ENCODE measurements at regions not wholly inside any gene's neighbourhood (a gene's known extent, or its start where the extent isn't known, plus 50 kb on each side); places are given as distances from the start of the nearest gene placed in this dataset.

DNA sequence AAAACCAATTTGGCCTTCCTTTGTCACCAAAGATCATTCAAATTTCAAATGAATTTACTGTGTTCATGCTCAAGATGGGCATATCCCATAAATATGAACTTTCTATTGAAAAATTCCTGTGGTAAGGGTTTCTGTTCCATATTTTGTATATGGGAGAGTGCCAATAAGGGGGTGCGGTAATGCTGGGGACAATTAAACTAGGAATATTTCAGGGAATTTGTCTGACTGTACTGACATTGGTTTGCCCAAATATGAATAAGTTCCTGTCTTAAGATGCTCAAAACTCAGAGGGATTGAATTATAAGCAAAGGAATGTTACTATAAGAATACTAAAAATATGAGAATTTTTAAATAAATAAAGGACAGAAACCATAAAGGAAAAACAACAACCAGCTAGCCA, 553.0 kb upstream of the MARCKS start:
- no peak for DNase-seq

DNA sequence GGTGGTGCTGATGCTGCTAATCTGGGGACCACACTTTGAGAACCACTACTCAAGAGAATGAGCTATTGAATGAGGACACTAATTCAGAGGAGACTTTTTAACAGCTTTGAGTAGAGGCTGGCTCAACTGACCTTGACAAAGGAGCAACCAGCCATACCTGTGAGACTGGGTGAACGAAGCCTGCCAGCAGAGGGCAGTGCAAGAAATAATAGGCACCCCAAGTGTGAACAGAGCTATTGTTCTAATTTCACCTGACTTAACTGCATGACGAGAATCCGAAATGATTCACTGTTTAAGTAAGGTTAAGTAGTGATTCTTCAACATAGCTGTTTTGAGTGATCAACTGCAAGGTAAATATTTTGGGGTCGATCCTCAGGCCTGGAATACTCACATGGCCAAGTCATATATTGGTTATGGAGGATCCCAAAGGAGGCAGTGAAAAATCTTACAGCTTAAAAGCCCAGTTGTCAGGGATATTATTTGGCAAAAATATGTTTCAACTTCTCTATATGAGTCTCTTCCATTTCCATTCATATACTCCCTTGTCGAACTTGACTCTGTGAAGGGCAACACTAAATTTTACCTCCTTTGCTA, 550.5 kb upstream of the MARCKS start:
- DNase-seq, result peak; percentile 40

DNA sequence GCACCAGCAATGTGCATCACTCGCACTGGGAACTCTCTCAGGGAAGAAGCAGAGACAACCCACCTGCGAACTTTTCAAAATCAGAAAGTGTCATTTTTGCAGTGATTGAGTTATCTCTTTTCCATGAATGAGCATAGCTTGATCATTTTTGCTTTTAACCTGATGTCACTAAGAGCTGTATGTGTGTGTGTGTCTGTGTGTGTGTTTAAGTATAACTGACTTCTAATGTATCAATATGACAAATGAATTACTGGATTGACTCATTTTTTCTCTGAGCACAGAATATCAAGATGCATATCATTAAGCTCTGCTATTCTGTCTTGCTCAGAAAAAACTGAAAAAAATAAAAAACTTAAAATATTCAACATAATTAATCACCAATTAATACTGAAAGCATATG, 548.9 kb upstream of the MARCKS start:
- DNase-seq, result no peak

DNA sequence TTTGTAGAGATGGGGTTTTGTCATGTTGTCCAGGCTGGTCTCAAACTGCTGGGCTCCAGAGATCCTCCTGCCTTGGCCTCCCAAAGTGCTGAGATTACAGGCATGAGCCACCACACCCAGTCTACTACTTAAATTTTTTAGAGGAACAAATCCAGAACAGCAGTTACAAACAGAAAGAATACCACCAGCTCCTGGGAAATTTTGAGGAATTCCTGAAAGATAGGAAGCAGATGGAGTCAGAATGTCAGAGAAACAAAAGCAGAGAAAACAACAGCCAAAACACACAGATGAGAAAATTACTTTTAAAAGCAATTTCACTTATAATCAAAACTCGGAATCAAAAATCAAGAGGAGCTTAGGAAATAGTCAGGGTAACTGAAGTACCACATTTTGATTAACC, 543.3 kb upstream of the MARCKS start:
- no peak for DNase-seq

DNA sequence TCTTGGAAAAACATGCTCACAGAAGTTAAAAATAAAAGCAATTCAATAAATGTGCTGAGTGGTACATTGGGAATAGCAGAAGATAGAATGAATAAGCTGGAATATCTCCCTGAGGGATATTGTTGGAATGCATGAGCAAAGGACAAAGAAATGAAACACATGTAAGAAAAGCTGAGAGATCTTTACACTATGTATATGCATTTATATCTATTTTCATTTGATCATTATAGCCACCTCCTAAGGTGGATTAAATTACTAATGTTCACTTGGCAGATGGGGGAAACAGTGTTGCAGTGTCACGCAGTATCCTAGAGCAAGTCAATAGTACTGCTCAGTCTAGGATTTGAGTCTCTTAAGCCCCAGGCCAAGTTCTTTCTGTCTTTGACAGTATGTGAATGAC, 542.0 kb upstream of the MARCKS start:
- DNase-seq, result no peak

DNA sequence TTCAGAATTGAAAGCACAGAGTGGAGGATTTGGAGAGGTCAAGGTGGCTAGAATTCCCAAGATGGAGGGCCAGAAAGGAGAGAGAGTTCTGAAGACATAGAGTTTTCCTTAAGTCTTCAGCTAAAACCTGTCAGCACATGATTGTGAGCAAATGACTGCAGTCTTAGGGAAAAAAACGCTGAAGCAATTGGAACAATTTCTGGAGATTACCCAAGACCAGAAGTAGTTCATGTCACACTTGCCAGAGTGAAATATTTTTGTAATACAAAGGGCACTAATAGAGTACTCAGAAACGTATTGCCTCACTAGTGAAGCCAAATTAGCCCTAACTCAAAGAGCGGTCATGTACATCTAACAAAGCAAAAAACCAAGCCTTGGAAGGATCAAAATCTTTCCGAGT, 541.3 kb upstream of the MARCKS start:
- DNase-seq, result no peak

DNA sequence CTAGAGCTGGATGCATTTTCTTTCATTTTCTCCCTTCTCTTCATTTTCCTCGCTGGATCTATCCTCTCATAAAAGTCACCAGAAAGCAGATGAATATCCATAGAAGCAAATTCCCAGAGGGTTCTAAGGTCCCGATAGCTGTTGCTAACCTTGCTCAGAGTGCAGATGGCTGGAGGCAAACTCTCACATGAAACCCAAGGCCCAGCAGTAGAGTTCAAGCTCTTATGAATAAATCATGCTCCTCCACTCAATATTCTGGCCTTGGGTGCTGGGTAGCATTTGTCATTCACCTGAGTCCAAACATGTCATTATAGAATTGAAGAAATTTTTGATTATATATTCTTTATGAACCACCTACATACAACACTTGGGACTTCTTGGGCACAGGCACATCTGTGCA, 539.7 kb upstream of the MARCKS start:
- DNase-seq, result no peak

DNA sequence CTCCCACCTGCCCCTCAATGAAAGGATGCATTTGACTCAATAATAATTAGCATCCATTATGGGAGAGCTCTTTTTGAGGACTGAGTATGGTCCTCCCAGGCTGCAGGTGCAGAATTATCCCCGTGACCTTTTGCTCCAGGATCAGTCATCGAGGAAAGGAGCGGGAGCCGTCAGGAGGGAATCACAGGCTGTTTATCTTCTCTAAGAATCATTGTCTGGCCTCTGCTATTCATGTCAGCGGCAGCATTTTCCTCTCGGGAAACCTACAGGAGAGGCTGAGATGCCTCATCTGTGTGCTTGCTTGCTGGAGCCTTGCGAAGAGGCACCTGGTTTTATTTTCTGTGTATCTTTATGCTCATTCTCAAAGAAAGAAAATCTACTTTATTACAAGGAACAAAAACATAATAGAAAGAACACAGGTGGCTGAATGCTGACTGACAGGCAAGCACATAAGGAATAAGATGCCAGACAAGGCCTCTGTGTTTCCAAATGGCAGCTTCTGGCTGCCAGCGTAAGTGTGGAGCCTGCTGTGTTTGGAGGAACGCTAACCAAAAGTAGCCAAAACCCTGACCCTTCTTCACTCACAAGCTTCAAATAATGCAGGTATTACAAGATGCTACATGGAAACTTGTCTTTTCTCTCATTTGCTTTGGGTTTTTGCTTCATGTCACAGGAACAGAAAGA, 539.1 kb upstream of the MARCKS start:
- DNase-seq, result no peak

DNA sequence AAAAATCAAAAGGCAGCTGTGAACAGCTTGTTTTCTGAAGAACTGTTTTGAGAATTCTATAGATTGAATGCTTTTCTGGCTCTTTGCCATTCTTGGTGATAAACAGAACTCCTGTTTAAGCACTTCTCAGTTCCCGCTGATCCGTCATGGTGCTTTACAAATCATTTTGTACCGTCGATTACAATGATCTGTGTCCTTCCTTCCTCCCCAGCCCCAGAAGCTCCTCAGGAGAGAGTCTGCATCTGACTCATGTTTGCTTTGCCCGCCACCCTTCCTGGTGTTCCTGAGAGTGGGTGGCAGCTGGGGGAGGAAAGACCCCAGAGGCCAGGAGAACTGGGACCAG, 538.6 kb upstream of the MARCKS start:
- peak; percentile 21 for DNase-seq

DNA sequence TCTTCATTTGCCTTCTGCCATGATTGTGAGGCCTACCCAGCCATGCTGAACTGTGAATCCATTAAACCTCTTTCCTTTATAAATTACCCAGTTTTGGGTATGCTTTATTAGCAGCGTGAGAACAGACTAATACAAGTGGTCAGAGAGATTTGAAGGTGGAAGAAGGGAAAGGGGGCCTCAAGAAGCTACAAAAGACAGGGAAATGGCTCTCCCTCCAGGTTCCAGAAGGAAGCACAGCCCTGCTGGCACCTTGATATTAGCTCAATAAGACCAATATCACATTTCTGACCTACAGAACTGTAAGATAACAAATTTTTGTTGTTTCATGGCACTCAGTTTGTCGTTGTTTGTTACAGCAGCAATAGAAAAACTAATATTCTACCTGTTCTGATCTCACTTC, 536.5 kb upstream of the MARCKS start:
- DNase-seq, result no peak

DNA sequence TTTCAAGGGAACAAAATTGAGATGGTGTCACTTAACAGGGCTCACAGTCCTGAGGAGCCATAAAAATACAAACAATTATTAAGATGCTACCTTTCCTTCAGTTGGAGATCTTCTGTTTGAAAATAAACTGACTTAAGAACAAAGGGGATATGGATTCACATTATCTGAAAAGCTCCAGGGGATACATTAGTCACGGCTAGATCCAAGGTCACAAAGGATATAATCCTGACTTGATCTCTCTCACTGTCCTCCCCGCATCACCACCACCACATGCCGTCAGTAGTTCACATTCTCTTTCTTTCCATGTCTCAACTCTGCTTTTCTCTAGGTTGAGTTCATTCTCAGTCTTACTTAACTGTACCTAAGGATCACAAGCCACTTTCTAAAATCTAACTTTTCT, 530.4 kb upstream of the MARCKS start:
- DNase-seq, result no peak

DNA sequence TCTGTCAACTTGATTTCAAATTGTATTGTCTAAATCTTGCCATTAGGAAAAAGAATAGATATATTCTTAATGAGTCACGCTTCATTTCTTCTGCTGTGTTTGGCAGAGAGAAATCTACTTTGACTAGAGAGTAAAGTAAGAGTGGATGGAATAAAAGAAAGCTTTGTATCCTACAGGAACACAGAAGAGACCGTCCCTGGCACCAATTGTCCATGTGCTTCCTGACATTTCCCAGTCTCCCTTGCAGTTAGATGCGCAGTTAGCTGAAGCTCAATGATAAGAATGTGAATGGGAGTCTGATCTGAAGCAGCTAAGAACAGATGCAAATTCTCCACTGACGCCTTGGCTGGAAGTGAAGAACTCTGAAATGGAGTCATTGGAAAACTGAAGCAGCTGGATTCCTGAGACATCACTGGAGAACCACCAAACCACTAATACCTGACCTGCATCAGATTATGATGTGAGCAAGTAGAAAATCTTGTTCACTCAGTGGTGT, 528.2 kb upstream of the MARCKS start:
- DNase-seq, result no peak

DNA sequence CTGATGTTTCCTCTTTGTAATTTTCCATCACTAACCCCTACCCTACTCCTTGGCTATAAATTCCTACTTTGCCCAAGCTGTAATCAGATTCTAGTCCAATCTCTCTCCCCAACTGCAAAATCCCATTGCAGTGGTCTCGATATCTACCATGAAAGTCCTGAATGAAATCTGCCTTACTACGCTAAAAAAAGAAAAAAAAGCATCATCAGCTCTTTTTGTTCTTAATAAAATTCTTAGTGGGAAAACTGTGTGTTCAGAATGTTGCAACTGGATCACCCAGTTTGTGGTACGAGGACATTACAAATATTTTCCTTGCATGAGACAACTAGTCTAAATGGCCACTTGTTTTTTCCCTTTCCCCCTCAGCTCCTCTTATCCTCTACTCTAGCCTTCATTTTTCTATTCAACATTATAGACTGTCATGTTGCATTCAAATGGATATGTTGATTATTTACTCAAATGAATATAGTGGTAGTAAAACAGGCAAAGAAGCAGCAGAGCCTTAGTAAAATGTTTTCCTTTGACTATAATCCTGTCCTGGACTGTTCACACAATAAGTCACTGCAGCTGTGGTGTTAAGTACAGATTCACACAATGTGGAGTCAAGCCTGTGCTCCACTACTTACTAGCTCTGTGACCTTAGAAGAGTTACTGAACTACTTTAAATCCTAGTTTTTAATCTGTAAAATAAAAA, 527.1 kb upstream of the MARCKS start:
- DNase-seq, result no peak

DNA sequence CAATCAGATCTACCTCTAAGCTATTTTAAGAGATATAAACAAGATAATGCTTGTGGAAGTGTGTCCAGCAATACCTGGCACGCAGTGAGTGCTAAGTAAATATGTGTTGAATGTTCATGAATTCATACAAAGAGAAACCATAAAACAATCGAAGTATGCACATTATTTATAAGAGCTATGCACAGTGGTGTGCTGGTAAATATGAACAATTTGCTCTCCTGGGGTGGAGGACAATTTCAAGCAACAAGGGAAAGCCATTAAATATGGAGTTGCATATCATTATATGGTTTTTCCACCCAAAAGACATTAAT, 526.6 kb upstream of the MARCKS start:
- DNase-seq, result no peak

DNA sequence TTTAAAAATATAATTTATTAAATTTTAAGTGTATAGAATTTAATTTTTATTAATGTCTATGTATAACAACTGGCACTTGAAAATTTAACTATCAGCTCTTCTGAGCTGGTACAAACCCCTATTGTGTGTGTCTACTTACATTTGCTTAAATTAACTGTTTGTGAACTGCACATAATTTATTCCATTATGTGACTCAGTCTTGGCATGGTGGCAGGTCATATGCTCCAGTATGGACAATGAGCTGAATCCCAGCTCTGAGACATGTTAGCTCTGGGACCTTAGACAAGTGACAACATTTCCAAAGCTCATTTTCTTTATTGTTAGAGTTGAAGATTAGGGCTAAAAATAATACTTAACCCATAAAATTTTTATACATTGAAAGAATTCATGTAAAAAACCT, 526.1 kb upstream of the MARCKS start:
- DNase-seq, result no peak

DNA sequence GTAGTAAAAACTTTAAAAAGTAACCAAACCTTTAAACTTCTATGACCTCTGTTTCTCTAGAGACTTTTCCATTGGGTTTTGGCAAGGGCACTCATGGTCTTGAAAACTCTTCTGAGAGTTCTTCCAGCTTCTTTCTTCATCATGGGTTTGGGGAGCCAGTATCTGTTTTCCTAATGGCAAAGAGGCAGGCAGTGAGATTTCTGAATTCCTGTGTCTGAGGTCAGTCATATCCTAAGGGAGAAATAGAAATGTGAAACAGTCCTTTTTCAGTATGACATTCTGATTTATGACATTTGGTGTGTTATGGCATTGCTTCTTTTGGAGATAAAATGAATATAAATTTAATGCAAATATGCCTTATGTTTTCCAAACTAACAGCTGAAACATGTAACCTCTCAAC, 518.5 kb upstream of the MARCKS start:
- DNase-seq, result no peak

DNA sequence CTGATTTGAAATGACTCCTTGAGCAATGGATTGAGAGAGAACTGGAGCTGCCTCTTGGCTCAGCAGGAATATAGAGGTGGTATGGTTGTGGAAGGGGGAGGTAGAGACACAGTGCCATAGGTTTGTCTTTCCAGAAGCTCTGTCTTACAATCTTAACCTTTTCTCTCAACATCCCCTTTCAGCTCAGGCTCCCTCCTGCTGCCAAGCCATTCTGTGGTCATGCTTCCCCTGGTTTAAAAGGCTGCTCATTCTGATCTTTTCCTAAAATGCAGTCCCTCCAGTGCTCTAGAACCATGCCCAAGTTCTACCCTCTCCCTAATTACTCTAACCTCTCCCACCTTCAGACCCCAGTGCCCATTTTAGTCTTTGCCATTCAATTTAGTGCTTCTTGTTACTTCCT, 517.9 kb upstream of the MARCKS start:
- DNase-seq, result no peak

DNA sequence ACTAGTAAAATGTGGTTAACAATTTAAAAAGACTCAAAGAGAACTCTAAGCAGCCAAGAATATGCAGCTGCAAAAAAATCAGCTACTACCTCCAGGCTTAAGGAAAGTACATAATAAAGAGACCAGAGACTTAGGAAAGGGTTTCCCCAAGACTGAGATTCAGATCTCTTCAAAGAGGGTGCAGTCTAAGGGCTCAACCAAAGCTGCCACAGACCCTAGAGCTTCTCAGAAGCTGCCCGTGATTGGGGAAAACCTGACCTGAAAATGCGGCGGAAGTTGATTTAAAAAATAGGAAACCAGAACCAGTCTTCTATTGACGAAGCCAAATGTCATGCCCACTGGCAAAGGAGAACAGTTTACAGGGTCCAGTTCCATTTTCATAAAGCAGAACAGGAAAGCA, 516.8 kb upstream of the MARCKS start:
- DNase-seq, result no peak

DNA sequence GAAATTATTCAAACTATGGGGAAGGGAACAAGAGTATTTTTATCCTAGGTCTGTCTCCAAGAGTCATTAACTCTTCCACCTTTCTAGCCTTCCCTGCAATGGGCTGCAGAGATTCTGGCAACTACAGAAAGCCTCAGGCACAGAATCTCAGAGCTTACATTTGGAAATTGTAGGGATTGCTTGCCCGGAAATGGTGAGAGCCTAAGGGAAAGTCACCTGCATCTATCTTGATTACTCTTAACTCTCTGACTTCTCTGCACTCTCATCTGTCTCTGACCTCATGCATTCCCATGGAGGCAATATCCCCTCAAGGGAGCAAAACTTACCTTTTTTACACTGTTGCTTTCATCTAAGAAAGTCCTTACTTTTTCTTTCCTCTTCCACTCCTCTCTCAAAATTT, 513.2 kb upstream of the MARCKS start:
- no peak for DNase-seq

DNA sequence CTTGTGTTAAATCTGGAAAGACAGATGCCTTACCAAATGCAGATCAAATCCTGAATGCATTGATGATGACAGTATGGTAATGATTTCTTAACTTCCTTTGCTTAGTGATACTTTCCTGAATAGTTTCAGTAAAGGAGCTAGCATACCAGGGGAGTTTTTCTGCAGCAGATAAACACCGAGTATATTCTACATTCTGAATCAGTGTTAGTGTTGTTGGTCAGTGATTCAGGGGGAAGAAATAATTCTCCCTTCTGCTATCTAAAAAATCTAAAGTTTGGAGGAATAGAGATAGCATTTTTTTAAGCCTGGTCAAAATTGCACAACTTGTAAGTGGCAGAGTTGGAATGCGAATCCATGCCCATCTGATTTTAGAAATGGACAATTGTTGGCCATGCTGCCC, 512.2 kb upstream of the MARCKS start:
- DNase-seq, result no peak

DNA sequence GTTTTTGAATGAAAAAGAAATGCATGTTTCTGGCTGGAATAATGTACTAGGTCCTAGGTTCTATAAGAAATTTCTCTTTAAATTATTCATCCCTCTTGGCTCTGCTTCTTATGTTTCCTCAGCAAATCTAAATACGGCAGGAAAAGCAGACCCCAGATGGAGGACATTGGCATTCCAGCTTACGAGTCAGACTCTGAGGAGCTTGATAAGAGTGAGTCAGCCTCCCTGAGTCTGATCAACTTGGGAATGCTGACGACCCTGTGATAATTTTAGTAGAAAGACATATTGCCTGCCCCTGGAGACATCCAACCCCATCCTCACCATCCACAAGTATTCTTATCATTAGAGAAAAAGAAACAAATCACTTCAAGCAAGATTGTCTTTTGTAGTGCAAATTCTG, 509.7 kb upstream of the MARCKS start:
- no peak for DNase-seq

DNA sequence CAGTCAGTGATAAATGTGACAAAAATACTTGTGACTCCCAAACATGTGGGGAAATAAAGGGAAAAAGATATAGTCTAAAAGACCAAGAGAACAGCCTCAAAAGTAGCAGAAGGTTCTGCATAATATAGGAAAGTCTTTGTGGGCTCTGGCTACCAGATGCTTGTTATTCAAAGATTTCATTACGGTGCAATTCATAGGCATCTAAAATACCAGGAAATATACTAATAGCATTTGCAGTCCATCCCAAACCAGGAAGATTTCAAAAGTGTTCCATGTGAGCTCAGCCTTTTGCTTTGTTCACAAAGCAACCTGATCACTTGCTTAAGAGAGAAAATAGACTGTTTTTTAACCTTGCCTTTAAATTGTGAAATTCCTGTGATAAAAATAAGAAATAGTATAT, 506.7 kb upstream of the MARCKS start:
- DNase-seq, result no peak

DNA sequence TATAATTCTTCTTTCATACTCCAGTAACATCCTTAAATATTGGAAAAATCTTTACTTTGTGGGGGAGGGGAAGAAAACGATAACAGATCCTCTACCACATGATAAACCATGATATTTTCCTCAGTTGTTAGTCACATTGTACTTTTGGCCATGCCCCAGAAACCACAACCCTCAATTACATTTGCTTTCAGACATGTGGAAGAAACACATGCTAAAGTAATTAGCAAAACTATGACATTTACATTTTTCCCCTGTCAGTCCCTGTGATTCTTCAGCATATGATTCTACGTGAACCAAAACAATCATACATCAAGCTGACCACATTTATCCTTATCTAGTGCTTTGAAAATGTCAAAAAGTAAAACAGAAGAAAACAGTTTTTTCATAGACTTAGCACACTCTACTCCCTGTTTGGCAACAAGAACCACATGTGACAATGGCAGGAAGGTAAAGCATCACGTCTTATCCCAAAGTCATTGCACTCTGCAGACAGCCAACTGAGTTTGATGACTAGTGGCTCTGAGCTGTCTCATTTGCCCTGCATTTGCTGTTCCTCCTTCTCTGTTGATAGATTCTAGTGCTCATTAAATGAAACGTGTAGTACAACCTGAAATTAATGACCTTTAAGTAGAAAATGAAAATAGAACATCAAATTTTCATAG, 505.8 kb upstream of the MARCKS start:
- no peak for DNase-seq

All from renal pelvis (tissue), 1 donor.